GM23338 (cell line): ENCODE measurements at regions not wholly inside any gene's neighbourhood (a gene's known extent, or its start where the extent isn't known, plus 50 kb on each side); places are given as distances from the start of the nearest gene placed in this dataset.

Experiments
- ATAC-seq: fragments of 200-7000 bp; cut with Tn5 transposase; 3 replicates; pipeline ENCODE4 v1.9.1; 2020
- DNase-seq: peaks from one replicate; pipeline ENCODE4 v3.0.0-alpha.2; 2015; ENCODE audit warnings: low spot score
- H2AFZ ChIP-seq: fragments of 200-600 bp; sonication (generic); 2 replicates; pipeline ENCODE4 v1.8.0; 2016; ENCODE audit warnings: antibody characterized with exemption, mild to moderate bottlenecking, moderate library complexity
- H3F3A ChIP-seq: fragments of 200-600 bp; sonication (generic); replicated peaks from 2 replicates; pipeline ENCODE4 v1.8.0; 2017; ENCODE audit warnings: antibody characterized with exemption, mixed run types, low read depth
- H3K27ac ChIP-seq: fragments of 200-600 bp; sonication (generic); 2 replicates; pipeline ENCODE4 v1.6.1; 2016; ENCODE audit warnings: low read depth
- H3K27me3 ChIP-seq: fragments of 200-600 bp; sonication (generic); 2 replicates; pipeline ENCODE4 v1.8.0; 2016; ENCODE audit warnings: mild to moderate bottlenecking, mixed run types, moderate library complexity; ENCODE audit not compliant: insufficient read depth
- H3K36me3 ChIP-seq: fragments of 200-600 bp; sonication (generic); 2 replicates; pipeline ENCODE4 v1.8.0; 2016; ENCODE audit warnings: mild to moderate bottlenecking; ENCODE audit not compliant: insufficient read depth
- H3K4me1 ChIP-seq: fragments of 200-600 bp; sonication (generic); 2 replicates; pipeline ENCODE4 v1.8.0; 2016; ENCODE audit warnings: mild to moderate bottlenecking, moderate library complexity; ENCODE audit not compliant: insufficient read depth
- H3K4me2 ChIP-seq: fragments of 200-600 bp; sonication (generic); 2 replicates; pipeline ENCODE4 v1.7.1; 2017; ENCODE audit warnings: mixed run types
- H3K4me3 ChIP-seq: fragments of 200-600 bp; sonication (generic); 2 replicates; pipeline ENCODE4 v1.6.1; 2016; ENCODE audit warnings: mixed run types
- H3K79me2 ChIP-seq: fragments of 200-600 bp; sonication (generic); replicated peaks from 2 replicates; pipeline ENCODE4 v1.8.0; 2017; ENCODE audit warnings: mild to moderate bottlenecking; ENCODE audit not compliant: insufficient read depth
- H3K9me2 ChIP-seq: fragments of 200-600 bp; sonication (generic); 2 replicates; pipeline ENCODE4 v1.8.0; 2017; ENCODE audit not compliant: insufficient read depth
- H4K20me1 ChIP-seq: fragments of 200-600 bp; sonication (generic); replicated peaks from 2 replicates; pipeline ENCODE4 v1.8.0; 2017; ENCODE audit warnings: mild to moderate bottlenecking; ENCODE audit not compliant: insufficient read depth
- H3K27ac Mint-ChIP-seq: 2 replicates; pipeline ENCODE4 v1.8.0; 2020; ENCODE audit warnings: inconsistent platforms, mild to moderate bottlenecking, moderate library complexity, mixed read lengths
- H3K27me3 Mint-ChIP-seq: 3 replicates; pipeline ENCODE4 v1.8.0; 2022; ENCODE audit warnings: low read depth, mild to moderate bottlenecking, moderate library complexity, mixed read lengths, inconsistent platforms; ENCODE audit not compliant: insufficient read depth, poor library complexity
- H3K36me3 Mint-ChIP-seq: 3 replicates; pipeline ENCODE4 v1.8.0; 2021; ENCODE audit warnings: low read depth, mild to moderate bottlenecking, inconsistent platforms, moderate library complexity, mixed read lengths
- H3K4me1 Mint-ChIP-seq: 3 replicates; pipeline ENCODE4 v1.8.0; 2020; ENCODE audit warnings: mild to moderate bottlenecking, inconsistent platforms, mixed read lengths
- H3K4me3 Mint-ChIP-seq: 3 replicates; pipeline ENCODE4 v1.8.0; 2021; ENCODE audit warnings: moderate library complexity, mild to moderate bottlenecking, inconsistent platforms, mixed read lengths
- H3K9me3 Mint-ChIP-seq: 3 replicates; pipeline ENCODE4 v1.8.0; 2020; ENCODE audit warnings: moderate library complexity, mild to moderate bottlenecking, inconsistent platforms, mixed read lengths
- CREB1 ChIP-seq: fragments of 250-450 bp; sonication (Bioruptor Pico); IDR thresholded peaks from 2 replicates; pipeline ENCODE4 v1.5.0; 2020; ENCODE audit warnings: low read depth, mild to moderate bottlenecking, moderate library complexity
- ETS1 ChIP-seq: IDR thresholded peaks from 2 replicates; pipeline ENCODE4 v1.6.1; 2016; ENCODE audit warnings: antibody characterized with exemption
- EZH2 ChIP-seq: fragments of 200-600 bp; sonication (generic); IDR thresholded peaks from one replicate; pipeline ENCODE4 v1.8.0; 2017; ENCODE audit warnings: antibody characterized with exemption, mild to moderate bottlenecking, low read depth; ENCODE audit not compliant: unreplicated experiment
- JUNB ChIP-seq: IDR thresholded peaks from one replicate; pipeline ENCODE4 v1.6.1; 2016; ENCODE audit warnings: antibody characterized with exemption; ENCODE audit not compliant: unreplicated experiment
- NANOG ChIP-seq: IDR thresholded peaks from 2 replicates; pipeline ENCODE4 v1.6.1; 2016; ENCODE audit warnings: antibody characterized with exemption, borderline replicate concordance
- POLR2AphosphoS5 ChIP-seq: IDR thresholded peaks from 2 replicates; pipeline ENCODE4 v1.6.1; 2016; ENCODE audit warnings: antibody characterized with exemption, low read depth
- REST ChIP-seq: IDR thresholded peaks from one replicate; pipeline ENCODE4 v1.6.1; 2018; ENCODE audit warnings: antibody characterized with exemption; ENCODE audit not compliant: unreplicated experiment
- STAT1 ChIP-seq: IDR thresholded peaks from one replicate; pipeline ENCODE4 v1.6.1; 2016; ENCODE audit warnings: antibody characterized with exemption; ENCODE audit not compliant: unreplicated experiment
- ZNF114 ChIP-seq: fragments of 250-450 bp; sonication (Bioruptor Pico); IDR thresholded peaks from 2 replicates; pipeline ENCODE4 v1.5.0; 2020; ENCODE audit warnings: mild to moderate bottlenecking, moderate library complexity
- ZNF462 ChIP-seq: fragments of 250-450 bp; sonication (Bioruptor Pico); IDR thresholded peaks from 2 replicates; pipeline ENCODE4 v1.5.0; 2020; ENCODE audit warnings: mild to moderate bottlenecking, moderate library complexity

DNA sequence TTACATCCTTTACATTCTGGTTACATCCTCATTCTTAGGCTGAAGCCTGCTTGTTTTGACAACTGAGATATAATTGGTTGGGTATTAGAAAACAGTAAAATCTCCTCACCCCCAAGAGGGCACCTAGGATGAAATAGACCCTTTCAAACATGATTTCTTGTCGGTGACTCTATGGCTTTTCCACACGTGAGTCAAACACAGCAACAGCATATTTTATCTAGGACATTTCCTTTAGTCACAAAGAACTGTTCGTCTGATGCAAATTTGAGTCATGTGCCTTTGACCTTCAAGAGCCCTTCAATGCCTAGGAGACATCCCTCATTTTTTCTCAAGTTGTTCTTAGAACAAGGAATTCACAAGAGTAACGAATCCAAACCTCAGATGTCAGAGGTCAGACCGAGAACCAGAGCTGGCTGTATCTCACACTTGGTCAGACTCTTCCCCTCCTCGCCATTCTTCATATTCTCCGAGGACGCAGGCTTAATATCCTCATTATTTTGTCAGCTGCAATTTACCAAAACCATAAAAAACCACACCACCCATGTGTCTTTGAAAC lies 60.5 kb upstream of the ALKAL2 start:
- ATAC-seq, result no peak

More for the DNA sequence above, 60.5 kb upstream of the ALKAL2 start:
- Mint-ChIP-seq H3K4me3 (no peak overlapping the region), H3K9me3 (no peaks in the 10 kb centered on the region), H3K4me1 (no peaks in the 10 kb centered on the region), H3K36me3 (no peaks in the 10 kb centered on the region), H3K27ac (no peak overlapping the region), H3K27me3 (peaks cover 3% of the 10 kb centered on the region)
- Histone ChIP-seq H3K27ac (no peak overlapping the region), H3K9me2 (no peaks in the 10 kb centered on the region), H3K27me3 (no peaks in the 10 kb centered on the region), H3K36me3 (no peaks in the 10 kb centered on the region), H2AFZ (no peak overlapping the region), H4K20me1 (no peaks in the 10 kb centered on the region), H3K79me2 (no peaks in the 10 kb centered on the region), H3K4me1 (no peaks in the 10 kb centered on the region), H3F3A (no peaks in the 10 kb centered on the region), H3K4me2 (no peak overlapping the region), H3K4me3 (no peak overlapping the region)
- TF ChIP-seq JUNB, result no peak
- no peak for TF ChIP-seq NANOG
- no peak for TF ChIP-seq STAT1
- TF ChIP-seq POLR2AphosphoS5, result no peak
- TF ChIP-seq ZNF462 (CRISPR knock-in tag), result no peak
- TF ChIP-seq CREB1 (CRISPR knock-in tag), result no peak
- no peak for TF ChIP-seq EZH2
- no peak for TF ChIP-seq ETS1
- TF ChIP-seq REST, result no peak
- TF ChIP-seq ZNF114, result no peak
- DNase-seq, result no peak
